Brain microvascular endothelial cell (primary cell): ENCODE measurements at regions not wholly inside any gene's neighbourhood (a gene's known extent, or its start where the extent isn't known, plus 50 kb on each side); places are given as distances from the start of the nearest gene placed in this dataset.

Source experiments
- DNase-seq: peaks from one replicate; pipeline ENCODE4 v3.0.0-alpha.2; 2020
- H3K27ac ChIP-seq: fragments of 250-450 bp; sonication (Bioruptor Pico); 2 replicates; pipeline ENCODE4 v1.5.1; 2020; ENCODE audit warnings: mild to moderate bottlenecking, moderate library complexity
- H3K27me3 ChIP-seq: fragments of 250-450 bp; sonication (Bioruptor Pico); replicated peaks from 2 replicates; pipeline ENCODE4 v1.5.1; 2020; ENCODE audit warnings: mild to moderate bottlenecking
- H3K36me3 ChIP-seq: fragments of 250-450 bp; sonication (Bioruptor Pico); replicated peaks from 2 replicates; pipeline ENCODE4 v1.5.1; 2020; ENCODE audit warnings: mild to moderate bottlenecking
- H3K4me3 ChIP-seq: 2 replicates; pipeline ENCODE4 v1.5.1; 2011; ENCODE audit warnings: low read depth, mild to moderate bottlenecking, control low read depth, low read length, moderate library complexity
- in situ Hi-C: cut with HindIII; loops from 2 replicates; pipeline ENCODE4 v1.10.0; 2017; ENCODE audit warnings: low sequenced_read_pairs, low pct_ligation_motif_present
- TF ChIP-seq, protein P1 (sequence below): IDR thresholded peaks from 2 replicates; pipeline ENCODE4 v1.5.1; 2011; ENCODE audit warnings: low read depth, mild to moderate bottlenecking, moderate library complexity, low read length, control low read depth, inconsistent platforms; ENCODE audit errors: missing control alignments

DNA sequence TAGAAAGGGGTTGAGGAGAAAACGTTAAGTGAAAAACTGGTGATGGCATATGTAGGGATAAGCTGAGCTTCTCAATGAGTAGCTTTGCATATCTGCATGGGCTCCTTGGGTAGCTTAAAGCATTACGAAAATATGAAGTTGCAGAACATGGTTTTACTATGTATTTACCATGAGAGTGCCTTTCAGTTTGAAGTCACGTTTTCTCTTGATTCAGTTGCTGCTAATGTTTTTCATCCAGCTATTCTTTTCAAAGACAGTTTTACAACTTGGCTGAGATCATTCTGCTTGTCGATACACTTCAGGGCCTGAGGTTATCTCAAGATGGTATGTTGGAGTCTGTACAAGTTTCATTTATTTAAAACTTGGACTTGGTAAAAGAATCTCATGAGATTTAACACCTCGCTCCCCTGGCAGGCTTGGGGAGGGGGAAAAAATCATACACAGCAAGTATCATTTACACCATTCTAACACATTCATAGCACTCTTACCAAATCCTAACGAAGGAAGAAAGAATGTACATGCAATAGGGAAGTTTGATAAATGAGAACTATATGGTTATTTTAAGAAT lies 103.3 kb upstream of the CMC1 start:
- TF ChIP-seq, protein P1, sequence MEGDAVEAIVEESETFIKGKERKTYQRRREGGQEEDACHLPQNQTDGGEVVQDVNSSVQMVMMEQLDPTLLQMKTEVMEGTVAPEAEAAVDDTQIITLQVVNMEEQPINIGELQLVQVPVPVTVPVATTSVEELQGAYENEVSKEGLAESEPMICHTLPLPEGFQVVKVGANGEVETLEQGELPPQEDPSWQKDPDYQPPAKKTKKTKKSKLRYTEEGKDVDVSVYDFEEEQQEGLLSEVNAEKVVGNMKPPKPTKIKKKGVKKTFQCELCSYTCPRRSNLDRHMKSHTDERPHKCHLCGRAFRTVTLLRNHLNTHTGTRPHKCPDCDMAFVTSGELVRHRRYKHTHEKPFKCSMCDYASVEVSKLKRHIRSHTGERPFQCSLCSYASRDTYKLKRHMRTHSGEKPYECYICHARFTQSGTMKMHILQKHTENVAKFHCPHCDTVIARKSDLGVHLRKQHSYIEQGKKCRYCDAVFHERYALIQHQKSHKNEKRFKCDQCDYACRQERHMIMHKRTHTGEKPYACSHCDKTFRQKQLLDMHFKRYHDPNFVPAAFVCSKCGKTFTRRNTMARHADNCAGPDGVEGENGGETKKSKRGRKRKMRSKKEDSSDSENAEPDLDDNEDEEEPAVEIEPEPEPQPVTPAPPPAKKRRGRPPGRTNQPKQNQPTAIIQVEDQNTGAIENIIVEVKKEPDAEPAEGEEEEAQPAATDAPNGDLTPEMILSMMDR, result no peak
- Histone ChIP-seq H3K27ac (no peak overlapping the region), H3K4me3 (no peak overlapping the region), H3K36me3 (no peaks in the 10 kb centered on the region), H3K27me3 (no peaks in the 10 kb centered on the region)
- no peak for DNase-seq
- in situ Hi-C loops, result no loop called here

GRCh38 chr3:28139288-28139687 lies 102.1 kb upstream of the CMC1 start:
- TF ChIP-seq, protein P1, result no peak
- no peak for DNase-seq
- in situ Hi-C loops, result no loop called here
- no peaks in the 10 kb centered on the region for H3K36me3 ChIP-seq
- no peaks in the 10 kb centered on the region for H3K27me3 ChIP-seq
- no peak overlapping the region for H3K27ac ChIP-seq
- no peak overlapping the region for H3K4me3 ChIP-seq

DNA sequence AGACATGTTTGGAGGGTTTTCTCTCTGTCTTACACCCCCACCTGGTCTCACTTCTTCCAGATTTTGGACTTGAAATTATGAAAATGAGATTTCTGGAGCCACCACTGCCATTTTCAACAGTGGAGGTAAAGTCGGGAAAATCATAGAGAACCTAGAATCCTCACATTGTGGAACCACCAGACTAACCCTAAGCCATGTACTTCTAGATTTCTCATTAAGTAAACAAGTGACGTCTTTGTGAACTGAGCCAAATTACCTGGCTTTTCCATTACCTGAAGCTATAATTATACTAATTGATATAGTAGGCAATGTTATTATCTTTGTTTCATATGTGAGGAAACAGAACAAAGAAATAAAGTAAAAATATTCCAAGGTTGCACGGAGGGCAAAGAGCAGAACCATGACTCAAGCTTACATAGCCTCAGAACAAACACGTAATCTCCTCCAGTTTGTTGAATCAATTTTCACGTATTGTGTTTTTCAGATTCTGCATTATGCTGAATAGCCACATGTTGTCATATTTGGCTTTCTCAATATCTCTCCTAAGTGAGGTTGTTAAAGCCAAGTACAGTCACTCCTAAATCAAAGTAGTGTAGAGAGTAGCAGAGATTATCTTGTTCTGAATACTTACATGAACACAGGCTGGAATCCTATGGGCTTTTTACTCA lies 101.3 kb upstream of the CMC1 start:
- no peak for DNase-seq
- Histone ChIP-seq H3K4me3 (no peak overlapping the region), H3K27me3 (no peaks in the 10 kb centered on the region), H3K27ac (no peak overlapping the region), H3K36me3 (no peaks in the 10 kb centered on the region)
- TF ChIP-seq, protein P1, result no peak
- in situ Hi-C loops, result no loop called here

- no peak for DNase-seq
- Histone ChIP-seq H3K27ac (no peak overlapping the region), H3K27me3 (no peaks in the 10 kb centered on the region), H3K4me3 (no peak overlapping the region), H3K36me3 (no peaks in the 10 kb centered on the region)
- in situ Hi-C loops, result no loop called here
- TF ChIP-seq, protein P1, result no peak
Measured at GRCh38 chr3:28140664-28141063, 100.8 kb upstream of the CMC1 start.

DNA sequence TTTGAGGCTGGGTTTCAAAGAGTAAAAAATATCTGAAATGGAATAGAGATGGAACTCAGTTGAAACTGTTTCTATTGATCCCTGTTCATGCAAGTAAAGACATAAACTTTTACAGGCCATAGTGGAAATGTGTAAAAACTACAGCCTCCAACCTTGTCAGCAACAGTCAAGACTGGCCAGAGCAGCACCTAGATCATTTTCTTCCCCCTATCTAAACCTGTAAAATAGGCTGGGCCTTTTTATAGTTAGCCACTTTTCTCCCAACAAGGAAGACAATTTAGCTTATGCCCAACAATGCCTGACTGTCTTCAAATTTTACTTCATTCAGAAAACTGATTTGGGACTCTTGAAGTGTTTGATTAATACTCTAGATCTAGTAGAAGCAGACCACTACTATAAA lies 91.5 kb upstream of the CMC1 start:
- Histone ChIP-seq H3K4me3 (no peak overlapping the region), H3K27ac (no peak overlapping the region), H3K27me3 (no peaks in the 10 kb centered on the region), H3K36me3 (no peaks in the 10 kb centered on the region)
- in situ Hi-C loops, result no loop called here
- no peak for DNase-seq
- TF ChIP-seq, protein P1, result no peak
